ENCODE measurements at regions not wholly inside any gene's neighbourhood (a gene's known extent, or its start where the extent isn't known, plus 50 kb on each side); places are given as distances from the start of the nearest gene placed in this dataset.

DNA sequence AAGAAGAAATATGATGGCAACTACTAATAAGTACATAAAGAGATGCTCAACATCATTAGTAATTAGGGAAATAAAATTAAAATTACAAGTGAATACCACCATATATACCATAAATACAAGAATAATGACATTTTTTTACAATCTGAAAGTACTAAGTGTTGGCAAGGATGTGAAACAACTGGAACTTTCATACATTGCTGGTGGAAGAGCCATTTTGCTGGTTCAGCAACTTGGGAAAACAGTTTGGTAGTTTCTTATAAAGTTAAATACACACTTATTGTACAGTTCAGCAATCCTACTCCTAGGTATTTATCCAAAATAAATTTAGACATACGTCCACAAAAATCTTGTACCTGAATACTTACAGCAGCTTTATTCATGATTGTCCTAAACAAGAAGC is 192.9 kb downstream of the CARTPT start:
- Histone ChIP-seq H3K27me3 (replicated peaks; ENCODE audit: control insufficient read depth, insufficient read depth, low read length) (no peaks in the 10 kb centered on the region), H3K36me3 (ENCODE audit: control insufficient read depth, insufficient read depth, low read length) (no peaks in the 10 kb centered on the region), H3K4me3 (replicated peaks; ENCODE audit: low read depth, low read length) (no peak overlapping the region)
- TF ChIP-seq, protein P1, sequence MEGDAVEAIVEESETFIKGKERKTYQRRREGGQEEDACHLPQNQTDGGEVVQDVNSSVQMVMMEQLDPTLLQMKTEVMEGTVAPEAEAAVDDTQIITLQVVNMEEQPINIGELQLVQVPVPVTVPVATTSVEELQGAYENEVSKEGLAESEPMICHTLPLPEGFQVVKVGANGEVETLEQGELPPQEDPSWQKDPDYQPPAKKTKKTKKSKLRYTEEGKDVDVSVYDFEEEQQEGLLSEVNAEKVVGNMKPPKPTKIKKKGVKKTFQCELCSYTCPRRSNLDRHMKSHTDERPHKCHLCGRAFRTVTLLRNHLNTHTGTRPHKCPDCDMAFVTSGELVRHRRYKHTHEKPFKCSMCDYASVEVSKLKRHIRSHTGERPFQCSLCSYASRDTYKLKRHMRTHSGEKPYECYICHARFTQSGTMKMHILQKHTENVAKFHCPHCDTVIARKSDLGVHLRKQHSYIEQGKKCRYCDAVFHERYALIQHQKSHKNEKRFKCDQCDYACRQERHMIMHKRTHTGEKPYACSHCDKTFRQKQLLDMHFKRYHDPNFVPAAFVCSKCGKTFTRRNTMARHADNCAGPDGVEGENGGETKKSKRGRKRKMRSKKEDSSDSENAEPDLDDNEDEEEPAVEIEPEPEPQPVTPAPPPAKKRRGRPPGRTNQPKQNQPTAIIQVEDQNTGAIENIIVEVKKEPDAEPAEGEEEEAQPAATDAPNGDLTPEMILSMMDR (IDR thresholded peaks at IDR 0.05; ENCODE audit: insufficient read depth, low read length, poor library complexity, severe bottlenecking) = no peak
- no peak for DNase-seq (ENCODE audit: extremely low read depth, insufficient read length)

DNA sequence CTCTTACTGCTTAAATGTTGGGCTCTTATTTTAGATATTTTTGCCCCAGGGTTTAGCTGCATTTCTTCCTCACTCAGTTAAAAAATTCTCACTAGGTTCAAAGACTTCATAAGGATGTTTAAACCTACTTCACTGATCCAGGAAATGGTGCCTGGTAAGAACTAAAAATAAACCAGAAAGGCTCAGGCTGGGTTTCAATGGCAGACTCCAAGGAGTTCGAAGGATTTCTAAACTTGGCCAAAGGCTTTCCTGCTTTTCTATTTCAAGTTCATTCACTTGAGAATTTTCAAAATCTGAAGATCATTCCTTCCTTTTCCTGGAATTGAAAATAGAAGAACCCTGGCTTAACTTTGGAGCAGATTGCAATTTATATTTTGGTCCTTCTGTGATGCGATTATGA is 193.0 kb upstream of the MAP1B start:
- no peak for DNase-seq (ENCODE audit: extremely low read depth, insufficient read length)

DNA sequence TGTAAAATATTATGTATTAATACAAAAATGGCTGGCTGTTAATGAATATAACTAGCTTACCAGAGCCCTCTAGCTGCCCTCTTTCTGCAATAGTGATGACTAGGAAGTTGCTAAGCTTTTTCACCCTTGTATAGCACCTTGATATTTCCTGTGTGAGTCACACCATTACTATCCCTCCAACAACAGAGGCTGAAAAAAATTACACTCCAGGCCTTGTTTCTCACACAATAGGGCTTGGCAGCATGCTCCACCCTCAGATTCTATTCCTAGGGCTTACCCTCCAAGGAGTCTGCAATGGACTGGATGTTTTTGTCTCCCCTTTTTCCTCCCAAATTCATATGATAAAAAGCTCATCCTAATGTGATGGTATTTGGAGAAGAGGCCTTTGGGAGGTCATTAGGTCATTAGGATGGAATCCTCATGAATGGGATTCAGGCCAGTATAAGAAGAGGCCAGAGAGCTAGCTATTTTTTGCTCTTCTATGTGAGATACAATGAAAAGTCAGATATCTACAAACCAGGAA is 184.6 kb upstream of the MAP1B start:
- H3K36me3 ChIP-seq (ENCODE audit: control insufficient read depth, insufficient read depth, low read length) = no peaks in the 10 kb centered on the region
- no peaks in the 10 kb centered on the region for H3K27me3 ChIP-seq (replicated peaks; ENCODE audit: control insufficient read depth, insufficient read depth, low read length)
- TF ChIP-seq, protein P1 (IDR thresholded peaks at IDR 0.05; ENCODE audit: insufficient read depth, low read length, poor library complexity, severe bottlenecking) = no peak
- no peak for DNase-seq (ENCODE audit: extremely low read depth, insufficient read length)
- H3K4me3 ChIP-seq (replicated peaks; ENCODE audit: low read depth, low read length) = no peak overlapping the region

More for the DNA sequence above, 193.0 kb upstream of the MAP1B start:
- no peaks in the 10 kb centered on the region for H3K36me3 ChIP-seq (ENCODE audit: control insufficient read depth, insufficient read depth, low read length)
- no peak overlapping the region for H3K4me3 ChIP-seq (replicated peaks; ENCODE audit: low read depth, low read length)
- TF ChIP-seq, protein P1 (IDR thresholded peaks at IDR 0.05; ENCODE audit: insufficient read depth, low read length, poor library complexity, severe bottlenecking) = no peak
- no peaks in the 10 kb centered on the region for H3K27me3 ChIP-seq (replicated peaks; ENCODE audit: control insufficient read depth, insufficient read depth, low read length)

DNA sequence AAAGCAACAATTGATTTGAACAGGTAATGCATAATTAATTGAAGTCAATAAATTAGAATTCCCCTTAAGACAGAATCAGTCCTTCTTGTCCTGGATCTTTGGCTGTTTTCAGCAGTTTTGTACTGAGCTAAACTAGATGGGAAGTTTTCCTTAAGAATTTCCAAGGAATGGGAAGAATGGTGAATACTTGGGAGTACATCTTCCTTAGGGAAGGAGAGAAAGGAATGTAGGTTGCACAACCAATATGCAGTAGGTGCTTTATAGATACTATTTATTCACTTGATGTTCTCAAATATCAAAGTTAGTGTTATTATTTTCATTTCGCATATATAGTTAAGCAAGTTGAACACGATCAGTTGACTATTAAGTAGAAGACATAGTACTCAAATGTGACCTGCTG is 183.5 kb upstream of the MAP1B start:
- TF ChIP-seq, protein P1 (IDR thresholded peaks at IDR 0.05; ENCODE audit: insufficient read depth, low read length, poor library complexity, severe bottlenecking) = no peak
- Histone ChIP-seq H3K27me3 (replicated peaks; ENCODE audit: control insufficient read depth, insufficient read depth, low read length) (no peaks in the 10 kb centered on the region), H3K4me3 (replicated peaks; ENCODE audit: low read depth, low read length) (no peak overlapping the region), H3K36me3 (ENCODE audit: control insufficient read depth, insufficient read depth, low read length) (no peaks in the 10 kb centered on the region)
- DNase-seq (ENCODE audit: extremely low read depth, insufficient read length) = no peak

DNA sequence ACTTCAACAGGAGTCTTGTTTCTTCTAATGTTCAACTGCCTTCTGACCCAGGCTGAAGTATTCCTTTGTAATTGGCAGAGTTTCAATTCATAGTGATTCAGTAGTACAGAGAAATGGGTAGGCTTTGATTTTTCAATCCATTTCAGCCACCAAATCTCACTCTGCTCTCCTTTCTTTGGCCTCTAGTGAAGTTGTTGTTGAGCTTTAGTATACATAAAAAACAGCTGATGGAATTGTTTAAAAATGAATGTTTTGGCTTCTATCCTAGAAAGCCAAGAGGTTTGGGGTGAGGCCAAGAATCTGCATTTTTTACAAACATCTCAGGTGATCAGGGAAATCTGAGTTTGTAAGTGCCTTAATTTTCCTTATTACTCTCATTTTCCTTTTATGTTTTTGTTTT is 182.9 kb upstream of the MAP1B start:
- TF ChIP-seq, protein P1 (IDR thresholded peaks at IDR 0.05; ENCODE audit: insufficient read depth, low read length, poor library complexity, severe bottlenecking) = no peak
- Histone ChIP-seq H3K27me3 (replicated peaks; ENCODE audit: control insufficient read depth, insufficient read depth, low read length) (no peaks in the 10 kb centered on the region), H3K36me3 (ENCODE audit: control insufficient read depth, insufficient read depth, low read length) (no peaks in the 10 kb centered on the region), H3K4me3 (replicated peaks; ENCODE audit: low read depth, low read length) (no peak overlapping the region)
- no peak for DNase-seq (ENCODE audit: extremely low read depth, insufficient read length)

DNA sequence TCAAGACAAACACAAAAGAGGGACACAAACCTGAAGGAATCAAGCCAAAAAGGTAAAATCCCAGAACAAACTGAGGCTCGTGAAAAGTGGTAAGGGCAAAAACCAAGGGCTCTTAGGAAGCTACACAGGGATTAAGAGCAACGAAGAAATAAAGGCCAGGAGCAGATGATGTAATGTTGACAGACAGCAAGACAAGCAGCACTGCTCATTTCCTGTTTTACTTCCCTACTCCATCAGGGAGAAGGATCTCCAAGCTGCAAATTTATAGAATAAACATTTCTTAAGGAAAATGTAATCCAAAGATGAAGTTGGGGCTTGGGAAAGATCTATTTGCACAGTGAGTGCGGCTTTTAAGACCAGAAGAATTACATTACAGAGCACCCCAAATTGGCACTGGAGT is 182.3 kb upstream of the MAP1B start:
- DNase-seq (ENCODE audit: extremely low read depth, insufficient read length) = no peak
- TF ChIP-seq, protein P1 (IDR thresholded peaks at IDR 0.05; ENCODE audit: insufficient read depth, low read length, poor library complexity, severe bottlenecking) = no peak
- Histone ChIP-seq H3K36me3 (ENCODE audit: control insufficient read depth, insufficient read depth, low read length) (no peaks in the 10 kb centered on the region), H3K27me3 (replicated peaks; ENCODE audit: control insufficient read depth, insufficient read depth, low read length) (no peaks in the 10 kb centered on the region), H3K4me3 (replicated peaks; ENCODE audit: low read depth, low read length) (no peak overlapping the region)

Data from GM06990 (cell line).